GM23248 (cell line): ENCODE measurements at regions not wholly inside any gene's neighbourhood (a gene's known extent, or its start where the extent isn't known, plus 50 kb on each side); places are given as distances from the start of the nearest gene placed in this dataset.

Experiments used
- EZH2 ChIP-seq: fragments of 200-600 bp; sonication (generic); IDR thresholded peaks from 2 replicates; pipeline ENCODE4 v1.6.1; 2018; ENCODE audit warnings: antibody characterized with exemption, mild to moderate bottlenecking; ENCODE audit not compliant: insufficient read depth, poor library complexity, severe bottlenecking
- EZH2phosphoT487 ChIP-seq: fragments of 200-600 bp; sonication (generic); IDR thresholded peaks from 2 replicates; pipeline ENCODE4 v1.6.1; 2018; ENCODE audit warnings: antibody characterized with exemption, moderate library complexity, mild to moderate bottlenecking, low read depth; ENCODE audit not compliant: insufficient read depth

- TF ChIP-seq EZH2phosphoT487 (no peak), EZH2 (no peak)
Observed at GRCh38 chr3:35519936-35520335, 119.4 kb upstream of the ARPP21 start.
